IPS DF 4.7 (cell line): ENCODE measurements at regions not wholly inside any gene's neighbourhood (a gene's known extent, or its start where the extent isn't known, plus 50 kb on each side); places are given as distances from the start of the nearest gene placed in this dataset.
"Not testable (repeated sequence)": the region's sequence is repeated elsewhere in the genome, so short reads cannot be mapped to it uniquely, and the experiment has no call there.

Experiments
- DNase-seq: peaks from one replicate; pipeline ENCODE4 v3.0.0-alpha.2; 2013; ENCODE audit warnings: low spot score; ENCODE audit errors: extremely low read depth

DNA sequence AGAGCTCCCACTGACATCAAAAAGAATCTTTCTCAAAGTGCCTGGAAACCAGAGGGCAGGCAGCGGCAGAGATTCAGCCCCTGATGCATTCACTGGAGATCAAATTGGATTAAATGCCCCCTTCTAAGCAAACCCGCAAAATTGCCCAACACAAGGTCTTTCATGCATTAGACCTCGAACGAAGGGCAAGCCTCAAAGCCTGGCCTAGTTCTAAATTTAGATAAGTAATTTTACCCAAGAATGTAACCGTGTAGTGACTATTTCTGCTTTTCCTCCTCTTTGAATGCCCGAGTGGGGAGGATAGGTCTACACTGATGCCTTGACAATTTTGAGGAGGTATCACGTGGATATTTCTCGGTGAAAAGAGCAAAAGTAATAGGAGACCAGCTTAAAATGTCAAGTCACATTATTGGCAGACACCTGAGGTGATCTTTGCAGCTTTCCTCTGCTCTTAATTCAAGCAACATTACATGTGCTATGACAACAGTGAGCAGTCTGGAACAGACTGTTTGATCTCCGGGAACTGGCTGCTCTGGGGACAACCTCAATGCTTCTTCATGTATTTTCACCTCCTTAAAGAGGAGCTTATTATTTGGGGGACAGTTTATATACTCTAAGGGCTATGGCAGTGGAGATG is 1263.5 kb upstream of the AUTS2 start:
- no peak for DNase-seq

- DNase-seq, result no peak
Observed at GRCh38 chr7:68336594-68336993, 1261.7 kb upstream of the AUTS2 start.

- DNase-seq, result no peak
Observed at GRCh38 chr7:68348401-68348800, 1249.9 kb upstream of the AUTS2 start.

GRCh38 chr7:68362745-68363518 is 1235.3 kb upstream of the AUTS2 start:
- DNase-seq, result no peak

DNA sequence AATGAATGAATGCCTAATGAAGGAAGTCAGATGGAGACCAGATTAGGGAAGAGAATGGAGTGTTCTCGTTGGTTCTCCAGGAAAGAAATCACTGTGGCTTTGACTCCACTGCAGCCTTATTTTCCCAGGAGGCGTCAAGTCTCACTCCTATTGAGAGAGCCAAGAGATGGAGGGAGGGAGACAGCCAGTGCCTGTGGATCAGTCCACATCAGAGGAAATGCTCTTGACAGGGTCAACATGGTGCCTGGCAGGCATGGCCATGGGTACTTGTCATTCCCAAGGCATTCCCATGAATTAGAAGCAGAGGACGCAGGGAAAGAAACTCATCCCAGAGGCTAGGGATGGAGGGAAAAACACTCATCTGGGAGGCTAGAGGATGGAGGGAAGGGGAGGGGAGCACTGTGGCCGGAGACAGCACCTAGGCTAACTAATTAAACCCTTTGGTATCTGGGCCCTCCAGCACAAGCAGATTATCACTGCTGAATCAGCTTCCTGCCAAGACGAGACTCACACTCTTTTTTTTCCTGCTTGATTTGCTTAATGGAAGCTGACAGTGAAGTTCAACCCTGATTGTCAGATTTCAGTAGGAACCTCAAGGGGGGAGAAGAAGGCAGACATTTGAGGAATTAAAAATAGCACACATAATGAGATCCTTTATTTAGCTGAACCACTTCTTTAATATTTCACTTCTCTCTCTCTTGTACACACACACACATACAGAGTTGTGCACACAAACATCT is 1233.2 kb upstream of the AUTS2 start:
- no peak for DNase-seq

DNA sequence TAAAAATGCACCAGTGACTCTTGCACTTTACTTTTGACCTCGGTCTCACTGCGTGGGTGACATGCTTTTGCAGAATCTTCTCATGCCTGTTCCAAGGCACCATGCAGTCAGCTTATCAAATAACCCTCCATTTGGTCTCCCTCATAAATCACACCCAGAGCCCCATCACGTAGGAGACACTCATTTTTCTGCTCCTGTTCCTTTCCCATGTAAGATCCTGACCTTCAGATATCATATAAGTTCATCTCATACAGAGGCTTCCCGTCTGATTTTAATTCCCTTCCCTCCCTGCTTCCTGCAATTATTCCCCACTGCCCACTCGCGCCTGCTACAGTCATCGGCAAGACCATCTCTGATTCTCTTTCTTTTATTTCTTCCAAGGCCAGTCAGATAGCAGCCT is 1226.3 kb upstream of the AUTS2 start:
- DNase-seq, result no peak

DNA sequence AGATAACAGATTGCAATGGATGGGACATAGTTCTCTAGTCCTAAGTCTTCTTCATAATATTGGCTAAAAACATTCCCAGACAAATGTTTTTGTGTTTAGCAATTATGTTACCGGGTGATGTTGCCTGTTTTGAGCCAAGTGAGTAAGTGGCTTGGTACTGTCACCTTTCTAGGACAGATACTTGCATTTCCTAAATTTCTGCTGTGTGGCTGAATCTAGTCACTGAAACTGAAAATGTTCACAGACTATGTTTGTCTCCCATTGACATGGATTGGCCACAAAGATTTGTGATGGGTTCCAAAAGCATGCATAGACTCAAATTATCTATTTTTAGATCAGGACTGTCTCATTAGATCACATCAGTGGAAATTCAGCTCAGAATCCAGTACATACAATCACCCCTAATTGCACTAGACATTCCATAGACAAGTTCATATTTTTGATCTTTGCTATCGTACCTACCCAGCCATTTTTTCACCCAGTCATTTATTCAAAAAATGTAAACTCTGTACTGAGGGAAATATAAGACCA is 1222.1 kb upstream of the AUTS2 start:
- no peak for DNase-seq

DNA sequence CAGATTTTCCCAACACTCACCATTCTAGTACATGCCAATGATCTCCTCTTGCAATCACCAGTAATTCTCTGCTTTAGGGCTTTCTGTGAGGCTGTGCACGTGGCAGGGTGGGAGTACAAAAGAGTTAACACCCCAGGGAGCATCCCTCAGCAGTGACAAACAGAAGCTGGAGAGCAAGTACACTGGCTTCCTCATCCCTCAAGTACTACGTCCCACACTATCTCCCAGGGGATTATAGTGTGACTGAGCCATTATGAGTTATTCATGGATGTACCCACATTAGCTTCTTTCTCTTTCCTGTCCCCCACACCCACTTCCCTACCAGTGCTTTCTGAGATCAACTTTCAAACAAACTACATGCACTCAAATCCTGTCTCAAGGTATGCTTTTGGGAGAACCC is 1216.5 kb upstream of the AUTS2 start:
- DNase-seq, result no peak

GRCh38 chr7:68384581-68384980 is 1213.7 kb upstream of the AUTS2 start:
- no peak for DNase-seq

DNA sequence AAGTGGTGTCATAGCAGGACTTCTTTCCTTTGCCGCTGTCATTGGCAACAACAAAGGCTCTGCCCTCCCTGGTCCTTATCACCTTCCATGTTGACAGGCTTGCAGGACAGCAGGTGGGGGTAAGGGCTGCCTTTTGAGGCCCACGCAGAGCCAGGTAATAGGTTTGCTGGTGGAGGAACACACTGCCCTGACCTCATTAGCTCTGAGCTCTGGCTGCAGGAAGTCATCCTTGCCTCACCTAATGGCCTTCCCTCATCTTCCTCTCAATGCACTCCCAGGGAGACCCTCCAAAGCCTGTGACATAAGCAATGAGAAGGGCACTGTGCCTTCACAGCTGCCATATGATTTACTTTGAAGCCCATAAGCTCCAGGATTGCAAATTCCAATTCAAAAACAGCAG is 1205.2 kb upstream of the AUTS2 start:
- DNase-seq, result no peak

DNA sequence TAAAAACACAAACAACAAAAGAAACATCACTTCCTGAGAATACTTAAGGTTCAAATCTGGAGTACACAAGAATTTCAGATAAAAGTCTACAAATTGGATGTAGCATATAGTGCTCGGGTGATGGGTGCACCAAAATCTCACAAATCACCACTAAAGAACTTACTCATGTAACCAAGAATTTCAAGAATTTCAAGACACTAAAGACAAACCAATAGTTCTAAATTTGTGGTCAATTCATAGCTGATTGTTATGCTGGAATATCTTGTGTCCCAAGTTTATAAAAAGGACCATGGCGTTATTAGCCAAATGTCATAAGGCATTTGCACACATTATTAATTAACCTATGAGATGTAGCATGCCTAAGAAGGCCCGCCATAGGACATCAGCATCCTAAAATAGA is 1204.1 kb upstream of the AUTS2 start:
- no peak for DNase-seq

- no peak for DNase-seq
Observed at GRCh38 chr7:68399991-68400590, 1198.2 kb upstream of the AUTS2 start.

DNA sequence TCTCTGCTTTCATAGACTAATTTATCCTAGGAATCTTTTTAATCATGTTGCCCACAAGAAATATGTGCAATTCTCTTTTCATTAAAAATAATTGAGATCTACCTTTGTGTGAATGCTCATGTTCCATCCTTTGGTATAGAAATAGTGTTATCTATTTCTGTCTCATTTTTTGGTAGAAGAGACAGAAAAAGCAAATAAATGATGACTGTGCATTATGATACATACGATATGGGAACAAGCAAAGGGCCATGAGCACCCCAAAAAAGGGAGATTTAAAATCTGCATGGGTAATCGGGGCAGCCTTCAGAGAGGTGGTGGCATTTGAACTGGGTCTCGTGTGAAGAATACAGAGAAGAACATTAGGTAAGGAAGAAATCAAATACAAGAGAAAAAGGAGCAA is 1197.5 kb upstream of the AUTS2 start:
- DNase-seq, result no peak

DNA sequence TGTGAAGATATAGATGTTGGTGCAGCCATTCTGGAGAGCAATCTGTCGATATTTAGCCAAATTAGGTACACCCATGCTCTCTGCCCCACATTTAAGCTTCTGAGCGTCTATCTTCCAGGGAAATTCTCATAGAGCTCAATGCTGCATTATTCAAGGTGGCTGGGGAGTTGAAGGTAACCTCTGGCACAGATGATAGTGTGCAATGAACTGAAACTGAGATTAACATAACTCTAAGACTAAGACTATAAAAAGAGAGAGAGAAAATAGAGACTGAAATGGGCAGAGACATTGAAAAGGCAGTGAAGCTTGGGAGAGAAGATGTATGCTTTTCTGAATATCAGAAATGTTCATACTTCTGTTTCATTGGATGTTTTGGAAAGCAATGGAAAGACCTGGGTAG is 1197.0 kb upstream of the AUTS2 start:
- no peak for DNase-seq

- DNase-seq, result no peak
Observed at GRCh38 chr7:68406480-68406879, 1191.8 kb upstream of the AUTS2 start.

GRCh38 chr7:68407460-68407859 is 1190.8 kb upstream of the AUTS2 start:
- no peak for DNase-seq

GRCh38 chr7:68408873-68409272 is 1189.4 kb upstream of the AUTS2 start:
- DNase-seq, result no peak

GRCh38 chr7:68409851-68410250 is 1188.4 kb upstream of the AUTS2 start:
- DNase-seq, result no peak

DNA sequence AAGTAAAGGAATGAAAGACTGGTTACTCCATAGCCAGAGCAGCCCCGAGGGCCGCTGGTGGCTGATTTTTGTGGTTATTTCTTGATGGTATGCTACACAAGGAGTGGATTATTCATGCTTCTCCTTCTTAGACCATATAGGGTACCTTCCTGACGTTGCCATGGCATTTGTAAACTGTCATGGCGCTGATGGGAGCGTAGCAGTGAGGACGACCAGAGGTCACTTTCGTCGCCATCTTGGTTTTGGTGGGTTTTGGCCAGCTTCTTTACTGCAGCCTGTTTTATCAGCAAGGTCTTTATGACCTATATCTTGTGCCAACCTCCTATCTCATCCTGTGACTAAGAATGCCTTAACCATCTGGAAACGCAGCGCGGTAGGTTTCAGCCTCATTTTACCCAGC is 1187.6 kb upstream of the AUTS2 start:
- DNase-seq, result not testable (repeated sequence)

DNA sequence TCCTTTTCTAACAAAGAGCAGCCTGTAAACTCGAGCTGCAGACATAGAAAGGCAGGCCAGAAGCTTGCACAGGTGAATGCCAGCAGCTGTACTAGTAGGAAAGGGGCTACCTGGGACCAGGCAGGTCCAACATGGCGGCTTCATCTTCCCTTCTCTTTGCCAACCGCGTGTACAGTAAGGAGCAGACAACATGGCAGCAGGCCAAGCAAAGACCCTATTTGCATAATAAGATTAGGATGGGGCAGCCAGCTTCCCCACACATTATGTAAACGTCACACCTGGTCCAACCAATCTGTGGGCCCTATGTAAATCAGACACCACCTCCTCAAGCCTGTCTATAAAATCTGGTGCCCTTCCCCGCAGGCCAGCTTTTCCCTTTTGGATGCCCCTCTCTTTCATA is 1186.5 kb upstream of the AUTS2 start:
- DNase-seq, result no peak

- no peak for DNase-seq
Observed at GRCh38 chr7:68414631-68415425, 1183.4 kb upstream of the AUTS2 start.
